Erythroblast (primary cell): ENCODE measurements at regions not wholly inside any gene's neighbourhood (a gene's known extent, or its start where the extent isn't known, plus 50 kb on each side); places are given as distances from the start of the nearest gene placed in this dataset.

Experiments
- GATA1 ChIP-seq: IDR thresholded peaks from 2 replicates; pipeline ENCODE4 v1.6.1; 2011; ENCODE audit warnings: low read depth, mild to moderate bottlenecking, control low read depth, low read length, moderate library complexity
- POLR2A ChIP-seq: IDR thresholded peaks from 2 replicates; pipeline ENCODE4 v1.6.1; 2011; ENCODE audit warnings: mild to moderate bottlenecking, low read length

GRCh38 chr16:8476824-8477223 is 113.5 kb downstream of the TMEM114 start:
- TF ChIP-seq POLR2A = no peak
- no peak for TF ChIP-seq GATA1
